T-helper 17 cell (primary cell): ENCODE measurements at regions not wholly inside any gene's neighbourhood (a gene's known extent, or its start where the extent isn't known, plus 50 kb on each side); places are given as distances from the start of the nearest gene placed in this dataset.
"Not testable (repeated sequence)": the region's sequence is repeated elsewhere in the genome, so short reads cannot be mapped to it uniquely, and the experiment has no call there.

Experiments
- ATAC-seq: fragments of 150-1000 bp; cut with Tn5 transposase; 2 replicates; pipeline ENCODE4 v1.10.0; 2021; ENCODE audit warnings: mild to moderate bottlenecking, moderate library complexity
- DNase-seq, 3 donors: peaks; one replicate each; pipeline versions ENCODE4 v3.0.0 to v3.0.0-alpha.2; 2020 to 2021
- H3K9me3 ChIP-seq: one replicate; pipeline ENCODE4 v1.7.0; 2013; ENCODE audit warnings: low read length, mild to moderate bottlenecking; ENCODE audit not compliant: control insufficient read depth, poor library complexity, severe bottlenecking
- H3K27ac Mint-ChIP-seq: one replicate; pipeline ENCODE4 v1.8.0; 2022; ENCODE audit warnings: mild to moderate bottlenecking, moderate library complexity, mixed read lengths
- H3K27me3 Mint-ChIP-seq: one replicate; pipeline ENCODE4 v1.8.0; 2022; ENCODE audit warnings: mixed read lengths
- H3K36me3 Mint-ChIP-seq: one replicate; pipeline ENCODE4 v1.8.0; 2022; ENCODE audit warnings: low read depth, mixed read lengths
- H3K4me1 Mint-ChIP-seq: one replicate; pipeline ENCODE4 v1.8.0; 2022; ENCODE audit warnings: mild to moderate bottlenecking, mixed read lengths
- H3K4me3 Mint-ChIP-seq: one replicate; pipeline ENCODE4 v1.8.0; 2022; ENCODE audit warnings: mild to moderate bottlenecking, moderate library complexity, mixed read lengths

DNA sequence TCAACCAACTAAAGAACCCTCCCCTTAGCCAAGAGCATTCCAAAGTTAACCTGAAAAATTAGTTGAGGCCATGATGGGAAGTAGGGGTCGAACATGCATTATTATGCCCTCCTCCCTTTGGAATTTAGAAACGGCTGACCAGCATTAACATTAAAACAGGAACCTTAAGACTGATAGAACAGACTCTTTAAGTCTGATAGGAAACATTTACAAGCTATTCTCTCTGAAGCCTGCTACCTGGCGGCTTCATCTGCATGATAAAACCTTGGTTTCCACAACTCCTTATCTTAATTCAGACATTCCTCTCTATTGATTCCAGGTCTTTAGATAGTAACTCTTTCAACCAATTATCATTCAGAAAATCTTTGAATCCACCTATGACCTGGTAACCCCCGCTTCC, 331.0 kb downstream of the CGGBP1 start:
- no peak for DNase-seq
- peaks cover 2% of the 10 kb centered on the region for H3K9me3 ChIP-seq
- no peak for ATAC-seq
- H3K36me3 Mint-ChIP-seq = no peaks in the 10 kb centered on the region
- H3K4me1 Mint-ChIP-seq = no peaks in the 10 kb centered on the region
- H3K27ac Mint-ChIP-seq = no peak overlapping the region
- peaks cover 5% of the 10 kb centered on the region for H3K27me3 Mint-ChIP-seq
- no peak overlapping the region for H3K4me3 Mint-ChIP-seq

- ATAC-seq (no peak), DNase-seq (no peak)
- H3K36me3 Mint-ChIP-seq = no peaks in the 10 kb centered on the region
- no peaks in the 10 kb centered on the region for H3K4me1 Mint-ChIP-seq
- no peaks in the 10 kb centered on the region for H3K9me3 ChIP-seq
- H3K27ac Mint-ChIP-seq = no peak overlapping the region
- no peak overlapping the region for H3K4me3 Mint-ChIP-seq
- H3K27me3 Mint-ChIP-seq = no peaks in the 10 kb centered on the region
Measured at GRCh38 chr3:87719060-87719459, 339.7 kb downstream of the CGGBP1 start.

DNA sequence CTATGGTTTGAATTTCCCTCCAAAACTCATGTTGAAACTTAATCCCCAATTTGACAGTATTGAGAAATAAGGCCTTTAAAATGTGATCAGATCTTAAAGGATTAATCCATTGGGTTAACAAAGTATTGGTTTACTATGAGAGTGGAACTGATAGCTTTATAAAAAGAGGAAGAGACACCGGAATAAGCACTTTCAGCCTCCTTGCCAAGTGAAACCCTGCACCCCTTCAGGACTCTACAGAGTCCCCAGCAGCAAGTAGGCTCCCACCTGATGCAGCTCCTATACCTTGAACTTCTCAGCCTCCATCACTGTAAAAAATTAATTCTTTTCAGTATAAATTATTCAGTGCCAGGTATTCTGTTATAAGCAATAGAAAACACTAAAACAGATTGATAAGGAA, 348.3 kb downstream of the CGGBP1 start:
- ATAC-seq = no peak
- H3K4me3 Mint-ChIP-seq = no peak overlapping the region
- no peak overlapping the region for H3K27ac Mint-ChIP-seq
- no peaks in the 10 kb centered on the region for H3K27me3 Mint-ChIP-seq
- H3K36me3 Mint-ChIP-seq = no peaks in the 10 kb centered on the region
- H3K9me3 ChIP-seq = no peaks in the 10 kb centered on the region
- H3K4me1 Mint-ChIP-seq = no peaks in the 10 kb centered on the region
- no peak for DNase-seq

GRCh38 chr3:87710028-87710427, 348.8 kb downstream of the CGGBP1 start:
- no peaks in the 10 kb centered on the region for H3K9me3 ChIP-seq
- no peak overlapping the region for H3K27ac Mint-ChIP-seq
- DNase-seq (no peak), ATAC-seq (no peak)
- no peaks in the 10 kb centered on the region for H3K36me3 Mint-ChIP-seq
- no peak overlapping the region for H3K4me3 Mint-ChIP-seq
- no peaks in the 10 kb centered on the region for H3K27me3 Mint-ChIP-seq
- H3K4me1 Mint-ChIP-seq = no peaks in the 10 kb centered on the region

DNA sequence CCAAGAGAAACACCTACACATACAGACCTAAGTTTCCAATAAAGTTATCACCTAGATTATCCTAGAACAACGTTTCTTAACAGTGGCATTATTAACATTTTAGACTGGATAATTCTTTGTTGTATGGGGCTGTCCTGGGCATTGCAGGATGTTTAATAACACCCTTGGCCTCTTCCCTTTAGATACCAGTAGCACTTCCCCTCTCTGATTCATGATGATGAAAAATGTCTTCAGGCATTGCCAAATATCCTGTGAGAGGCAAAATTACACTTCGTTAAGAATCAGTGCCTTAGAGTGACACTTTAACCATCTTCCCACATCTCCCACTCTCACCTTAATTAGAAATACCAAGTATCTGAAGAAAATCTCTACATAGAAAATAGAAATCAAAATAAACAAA, 352.6 kb downstream of the CGGBP1 start:
- ATAC-seq = no peak
- H3K4me1 Mint-ChIP-seq = no peaks in the 10 kb centered on the region
- H3K36me3 Mint-ChIP-seq = no peaks in the 10 kb centered on the region
- DNase-seq = no peak
- H3K27me3 Mint-ChIP-seq = peaks cover 7% of the 10 kb centered on the region
- H3K4me3 Mint-ChIP-seq = no peak overlapping the region
- H3K9me3 ChIP-seq = no peaks in the 10 kb centered on the region
- no peak overlapping the region for H3K27ac Mint-ChIP-seq

DNA sequence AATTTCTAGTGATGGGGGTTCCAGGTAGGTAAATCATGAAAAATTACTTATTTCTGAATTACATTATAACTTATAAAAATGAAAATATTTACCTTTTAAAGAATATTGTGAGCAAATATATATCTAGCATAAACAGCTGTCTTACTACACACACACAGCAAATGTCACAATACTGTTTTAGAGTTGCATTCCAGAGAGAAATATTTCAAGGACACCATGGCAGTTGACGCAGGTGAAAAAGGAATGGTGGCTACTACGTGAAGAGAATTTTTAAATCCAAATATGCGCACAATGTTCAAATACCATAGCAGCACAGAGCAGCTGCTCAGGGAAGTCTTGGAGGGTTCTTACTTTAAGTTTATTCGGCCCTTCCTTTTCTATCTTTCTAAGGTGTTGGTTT, 356.2 kb downstream of the CGGBP1 start:
- DNase-seq = no peak
- ATAC-seq = no peak
- H3K27ac Mint-ChIP-seq = no peak overlapping the region
- H3K36me3 Mint-ChIP-seq = no peaks in the 10 kb centered on the region
- peaks cover 7% of the 10 kb centered on the region for H3K27me3 Mint-ChIP-seq
- H3K9me3 ChIP-seq = no peaks in the 10 kb centered on the region
- H3K4me1 Mint-ChIP-seq = no peaks in the 10 kb centered on the region
- no peak overlapping the region for H3K4me3 Mint-ChIP-seq

- DNase-seq = no peak
- no peaks in the 10 kb centered on the region for H3K4me1 Mint-ChIP-seq
- no peaks in the 10 kb centered on the region for H3K27me3 Mint-ChIP-seq
- no peak overlapping the region for H3K4me3 Mint-ChIP-seq
- no peak for ATAC-seq
- H3K36me3 Mint-ChIP-seq = no peaks in the 10 kb centered on the region
- H3K9me3 ChIP-seq = no peaks in the 10 kb centered on the region
- H3K27ac Mint-ChIP-seq = no peak overlapping the region
Measured at GRCh38 chr3:87696124-87697013, 362.4 kb downstream of the CGGBP1 start.

DNA sequence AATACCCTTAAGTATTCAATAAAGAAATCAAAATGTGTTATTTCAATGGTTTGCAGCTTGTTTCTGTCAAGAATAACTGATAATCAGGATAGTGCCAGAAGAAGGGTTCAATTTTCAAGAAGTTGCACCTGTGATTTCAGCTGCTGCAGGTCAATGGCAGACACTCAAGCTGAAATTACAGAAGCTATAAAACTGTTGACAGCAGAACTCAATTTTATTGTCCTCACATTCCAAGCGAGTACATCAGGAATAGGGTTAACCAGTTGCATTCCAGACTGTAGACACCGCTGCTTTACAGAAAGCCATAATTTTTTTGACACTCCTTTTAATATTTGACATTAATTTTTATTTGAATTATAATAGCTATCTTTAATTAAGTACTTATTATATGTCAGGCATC, 364.1 kb downstream of the CGGBP1 start:
- no peaks in the 10 kb centered on the region for H3K9me3 ChIP-seq
- H3K27me3 Mint-ChIP-seq = no peaks in the 10 kb centered on the region
- DNase-seq (no peak), ATAC-seq (no peak)
- no peaks in the 10 kb centered on the region for H3K4me1 Mint-ChIP-seq
- no peak overlapping the region for H3K4me3 Mint-ChIP-seq
- no peak overlapping the region for H3K27ac Mint-ChIP-seq
- no peaks in the 10 kb centered on the region for H3K36me3 Mint-ChIP-seq

DNA sequence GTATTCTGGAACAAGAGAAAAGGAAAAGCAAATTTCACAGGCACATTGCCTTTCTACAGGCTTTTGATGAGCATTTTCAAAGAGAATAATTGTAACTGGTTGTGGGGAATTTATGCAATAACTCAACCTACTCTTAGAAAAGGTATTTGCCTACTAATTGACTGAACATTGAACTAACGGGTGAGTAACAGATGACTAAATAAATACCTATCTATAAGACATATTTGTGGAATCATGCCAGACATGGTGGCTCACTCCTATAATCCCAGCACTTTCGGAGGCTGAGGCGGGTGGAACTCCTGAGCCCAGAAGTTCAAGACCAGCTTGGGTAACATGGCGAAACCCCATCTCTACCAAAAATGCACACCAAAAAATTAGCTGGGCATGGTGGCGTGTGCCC, 367.7 kb downstream of the CGGBP1 start:
- ATAC-seq (no peak), DNase-seq (no peak)
- Mint-ChIP-seq H3K27ac (no peak overlapping the region), H3K36me3 (no peaks in the 10 kb centered on the region), H3K27me3 (no peaks in the 10 kb centered on the region), H3K4me1 (no peaks in the 10 kb centered on the region), H3K4me3 (no peak overlapping the region)
- H3K9me3 ChIP-seq = no peaks in the 10 kb centered on the region

GRCh38 chr3:87678984-87679660, 379.7 kb downstream of the CGGBP1 start:
- ATAC-seq, H3K4me1 Mint-ChIP-seq: not testable (repeated sequence)

GRCh38 chr3:87674397-87675161, 384.2 kb downstream of the CGGBP1 start:
- ATAC-seq (no peak), DNase-seq (no peak)
- Mint-ChIP-seq H3K27me3 (no peaks in the 10 kb centered on the region), H3K4me3 (no peak overlapping the region), H3K27ac (no peak overlapping the region), H3K36me3 (no peaks in the 10 kb centered on the region), H3K4me1 (peaks cover 5% of the 10 kb centered on the region)
- no peaks in the 10 kb centered on the region for H3K9me3 ChIP-seq

More at GRCh38 chr3:87678984-87679660, 379.7 kb downstream of the CGGBP1 start:
- not testable (repeated sequence) for H3K36me3 Mint-ChIP-seq, H3K4me3 Mint-ChIP-seq, DNase-seq, H3K27me3 Mint-ChIP-seq, H3K9me3 ChIP-seq, H3K27ac Mint-ChIP-seq

GRCh38 chr3:87673132-87673531, 385.7 kb downstream of the CGGBP1 start:
- Mint-ChIP-seq H3K36me3 (no peaks in the 10 kb centered on the region), H3K27ac (no peak overlapping the region), H3K4me1 (peaks cover 5% of the 10 kb centered on the region), H3K4me3 (no peak overlapping the region), H3K27me3 (no peaks in the 10 kb centered on the region)
- DNase-seq = no peak
- ATAC-seq = no peak
- H3K9me3 ChIP-seq = no peaks in the 10 kb centered on the region

GRCh38 chr3:87654184-87654583, 377.8 kb upstream of the POU1F1 start:
- Mint-ChIP-seq H3K27ac (no peak overlapping the region), H3K27me3 (no peaks in the 10 kb centered on the region)
- ATAC-seq = no peak

More at GRCh38 chr3:87654184-87654583, 377.8 kb upstream of the POU1F1 start:
- no peak overlapping the region for H3K4me3 Mint-ChIP-seq
- no peaks in the 10 kb centered on the region for H3K4me1 Mint-ChIP-seq
- no peak for DNase-seq
- no peaks in the 10 kb centered on the region for H3K36me3 Mint-ChIP-seq
- H3K9me3 ChIP-seq = no peaks in the 10 kb centered on the region
